Dendritic cell treated with granulocyte-macrophage colony-stimulating factor and Interleukin-4, amounts not matched to agents 40 ng/mL and 50 ng/mL, for 4 days (primary cell): ENCODE measurements at regions not wholly inside any gene's neighbourhood (a gene's known extent, or its start where the extent isn't known, plus 50 kb on each side); places are given as distances from the start of the nearest gene placed in this dataset.

Experiments used
- H3K27ac Mint-ChIP-seq: one replicate; pipeline ENCODE4 v1.8.0; 2022; ENCODE audit warnings: mild to moderate bottlenecking, mixed read lengths
- H3K27me3 Mint-ChIP-seq: one replicate; pipeline ENCODE4 v1.8.0; 2022; ENCODE audit warnings: mild to moderate bottlenecking, mixed read lengths
- H3K36me3 Mint-ChIP-seq: one replicate; pipeline ENCODE4 v1.8.0; 2022; ENCODE audit warnings: low read depth, mixed read lengths
- H3K4me1 Mint-ChIP-seq: one replicate; pipeline ENCODE4 v1.8.0; 2022; ENCODE audit warnings: low read depth, mixed read lengths
- H3K4me3 Mint-ChIP-seq: one replicate; pipeline ENCODE4 v1.8.0; 2022; ENCODE audit warnings: mild to moderate bottlenecking, moderate library complexity, mixed read lengths
- H3K9me3 Mint-ChIP-seq: one replicate; pipeline ENCODE4 v1.8.0; 2022; ENCODE audit warnings: mixed read lengths
- intact Hi-C: fragments of 100-400 bp; cut with micrococcal nuclease; formaldehyde crosslinking; loops from one replicate; pipeline ENCODE4 v1.15.0; 2022

DNA sequence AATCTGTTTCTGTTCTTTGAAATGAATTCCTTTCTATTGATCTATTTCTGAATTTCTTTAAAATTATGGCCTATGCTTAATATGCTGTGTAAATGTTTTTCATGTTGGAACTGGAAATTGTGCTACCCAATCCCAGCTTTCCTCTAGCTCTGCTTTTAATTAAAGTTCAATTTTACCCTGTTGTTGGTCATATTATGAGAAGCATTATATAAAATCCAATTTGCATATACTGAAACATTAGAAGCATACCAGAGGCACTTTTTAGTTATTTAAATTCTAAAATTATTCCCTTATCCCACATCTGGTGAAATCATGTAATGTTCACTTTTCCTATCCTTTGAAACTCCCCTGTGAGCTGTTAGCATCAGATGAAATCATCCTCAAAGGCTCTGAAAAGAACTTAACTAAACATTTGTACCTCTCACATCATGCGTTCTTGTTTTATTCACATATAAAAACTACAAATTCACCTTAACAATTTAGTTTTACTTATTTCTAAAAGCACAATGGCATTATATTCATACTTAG, 160.6 kb upstream of the COL21A1 start:
- intact Hi-C loops: no loop called here
- Mint-ChIP-seq H3K36me3 (no peaks in the 10 kb centered on the region), H3K4me3 (no peak overlapping the region), H3K4me1 (no peaks in the 10 kb centered on the region), H3K27me3 (no peaks in the 10 kb centered on the region), H3K9me3 (no peaks in the 10 kb centered on the region), H3K27ac (no peak overlapping the region)

DNA sequence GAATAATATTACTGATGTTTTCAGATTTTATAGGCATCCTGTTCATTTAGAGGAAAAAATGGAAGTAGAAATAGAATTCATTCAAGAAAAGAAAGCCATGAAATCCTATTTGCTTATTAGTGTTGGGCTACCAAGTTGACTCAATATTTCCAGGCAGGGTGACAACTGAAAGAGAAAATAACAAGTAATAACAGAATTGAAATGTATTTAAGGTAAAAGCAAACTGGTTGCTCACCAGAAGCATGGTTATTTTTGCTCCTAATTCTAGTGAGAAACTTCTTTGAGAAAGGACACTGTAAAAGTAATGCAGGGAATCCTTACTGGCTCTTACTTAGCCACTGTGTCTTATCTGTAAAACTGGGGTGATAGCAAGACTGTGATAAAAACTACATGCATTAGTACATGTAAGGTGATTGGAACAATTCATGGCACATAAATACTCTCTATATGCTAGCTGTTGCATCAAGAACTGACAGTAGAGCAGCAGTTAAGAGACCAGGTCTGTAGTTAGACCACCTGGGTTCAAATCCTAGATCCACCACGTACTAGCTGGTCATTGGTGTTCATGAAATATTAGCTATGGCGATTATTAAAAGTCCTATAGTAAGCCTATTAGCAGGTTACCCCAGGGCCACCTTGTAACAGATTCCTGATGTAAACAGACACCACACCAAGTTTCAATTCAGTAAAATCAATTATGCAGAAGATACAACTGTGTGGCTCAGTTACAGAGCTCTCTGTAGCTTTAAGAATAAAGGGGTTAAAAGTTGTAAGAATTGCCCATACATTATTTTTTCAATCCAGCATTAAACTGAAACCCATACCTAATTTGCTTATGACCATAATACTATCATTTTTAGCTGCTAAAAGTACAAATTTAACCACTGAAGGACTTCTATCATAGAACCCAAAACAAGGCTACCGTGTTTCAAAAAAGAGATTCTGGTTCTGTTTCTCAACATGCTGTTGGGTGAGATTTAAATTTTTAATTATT, 159.2 kb upstream of the COL21A1 start:
- intact Hi-C loops: no loop called here
- Mint-ChIP-seq H3K4me1 (no peaks in the 10 kb centered on the region), H3K9me3 (peaks cover 9% of the 10 kb centered on the region), H3K36me3 (no peaks in the 10 kb centered on the region), H3K4me3 (no peak overlapping the region), H3K27me3 (peaks cover 1% of the 10 kb centered on the region), H3K27ac (no peak overlapping the region)

DNA sequence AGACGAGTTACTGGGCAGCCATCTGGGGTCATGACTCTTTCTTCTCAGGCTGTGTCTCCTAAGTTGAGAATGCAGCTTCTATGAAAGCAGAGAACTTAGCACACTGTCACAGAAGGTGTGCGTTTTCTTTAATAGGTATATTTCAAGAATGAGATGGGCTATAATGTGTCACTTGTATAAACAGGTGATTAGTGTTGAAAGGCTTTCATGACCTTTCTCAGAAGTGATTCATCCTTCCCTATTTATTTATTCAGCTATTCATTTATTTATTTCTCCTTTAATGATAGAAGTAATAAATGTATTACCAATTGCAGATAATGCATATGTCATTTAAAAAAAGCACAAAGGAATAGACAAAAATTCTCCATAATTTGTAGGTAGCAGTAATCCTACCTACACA, 157.2 kb upstream of the COL21A1 start:
- H3K4me1 Mint-ChIP-seq: no peaks in the 10 kb centered on the region
- no peak overlapping the region for H3K27ac Mint-ChIP-seq
- no peaks in the 10 kb centered on the region for H3K36me3 Mint-ChIP-seq
- peaks cover 14% of the 10 kb centered on the region for H3K9me3 Mint-ChIP-seq
- H3K27me3 Mint-ChIP-seq: peaks cover 1% of the 10 kb centered on the region
- intact Hi-C loops: no loop called here
- no peak overlapping the region for H3K4me3 Mint-ChIP-seq

DNA sequence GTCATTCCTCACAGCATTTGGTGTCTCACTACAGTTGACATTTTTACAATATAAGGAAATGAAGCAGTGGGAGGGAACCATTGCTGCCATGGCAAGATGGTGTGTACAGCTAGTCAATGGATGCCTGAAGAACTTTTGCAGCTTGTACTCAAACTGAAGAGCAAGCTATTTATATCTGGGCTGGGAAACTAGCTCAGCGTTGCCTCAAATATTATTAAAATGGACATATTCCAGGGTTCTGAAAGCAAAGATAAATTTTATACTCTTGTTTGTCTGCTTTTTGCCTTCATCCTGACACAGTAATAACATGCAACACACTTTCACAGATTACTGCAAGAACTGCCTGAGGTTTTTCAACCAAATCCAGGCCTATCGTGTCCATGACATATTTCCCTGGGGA, 156.4 kb upstream of the COL21A1 start:
- intact Hi-C loops: no loop called here
- H3K9me3 Mint-ChIP-seq: peaks cover 14% of the 10 kb centered on the region
- H3K36me3 Mint-ChIP-seq: no peaks in the 10 kb centered on the region
- H3K4me3 Mint-ChIP-seq: no peak overlapping the region
- peaks cover 1% of the 10 kb centered on the region for H3K27me3 Mint-ChIP-seq
- H3K4me1 Mint-ChIP-seq: no peaks in the 10 kb centered on the region
- H3K27ac Mint-ChIP-seq: no peak overlapping the region

DNA sequence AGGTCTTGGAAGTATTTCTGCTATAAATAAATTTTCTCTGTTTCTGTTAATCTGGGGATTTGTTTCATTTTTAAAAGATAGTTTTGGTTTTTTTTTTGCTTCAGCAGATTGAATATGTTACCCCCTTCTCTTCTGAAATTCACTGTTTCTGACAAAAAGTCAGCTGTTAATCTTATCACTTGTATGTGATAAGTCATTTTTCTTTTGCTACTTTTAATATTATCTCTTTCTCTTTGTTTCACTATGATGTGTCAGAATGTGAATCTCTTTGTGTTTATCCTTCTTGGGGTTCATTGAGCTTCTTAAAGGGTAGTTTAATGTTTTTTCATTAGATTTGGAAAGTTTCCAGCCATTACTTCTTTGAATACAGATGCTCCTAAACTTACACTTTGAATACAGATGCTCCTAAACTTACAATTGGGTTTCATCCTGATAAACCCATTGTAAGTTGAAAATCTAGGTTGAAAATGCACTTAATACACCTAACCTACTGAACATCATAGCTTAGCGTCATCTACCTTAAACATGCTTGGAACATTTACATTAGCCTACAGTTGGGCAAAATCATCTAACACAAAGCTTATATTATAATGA, 154.2 kb upstream of the COL21A1 start:
- intact Hi-C loops: no loop called here
- H3K9me3 Mint-ChIP-seq: peaks cover 14% of the 10 kb centered on the region
- H3K4me1 Mint-ChIP-seq: no peaks in the 10 kb centered on the region
- H3K27ac Mint-ChIP-seq: no peak overlapping the region
- H3K36me3 Mint-ChIP-seq: no peaks in the 10 kb centered on the region
- H3K4me3 Mint-ChIP-seq: no peak overlapping the region
- peaks cover 1% of the 10 kb centered on the region for H3K27me3 Mint-ChIP-seq

DNA sequence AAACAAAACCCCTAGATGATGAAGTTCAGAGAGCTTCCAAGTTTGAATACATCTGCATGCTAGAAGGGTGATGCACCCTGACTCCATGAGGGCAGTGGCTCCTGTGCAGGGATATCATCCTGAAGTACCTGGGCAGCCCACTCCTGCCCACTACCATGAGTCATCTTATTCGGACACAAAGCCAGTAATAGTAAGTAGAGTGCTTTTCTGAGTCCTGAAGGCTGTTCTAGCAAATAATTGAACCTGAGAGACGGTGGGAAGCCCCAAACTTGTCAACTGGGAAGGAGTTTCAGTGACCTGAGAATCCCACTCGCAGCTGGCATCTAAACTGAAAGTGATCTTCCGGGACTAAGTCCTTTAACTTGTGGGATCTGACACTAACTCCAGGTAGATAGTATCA, 152.9 kb upstream of the COL21A1 start:
- Mint-ChIP-seq H3K27me3 (peaks cover 1% of the 10 kb centered on the region), H3K27ac (no peak overlapping the region), H3K4me3 (no peak overlapping the region), H3K4me1 (no peaks in the 10 kb centered on the region), H3K9me3 (peaks cover 14% of the 10 kb centered on the region), H3K36me3 (no peaks in the 10 kb centered on the region)
- intact Hi-C loops: no loop called here

DNA sequence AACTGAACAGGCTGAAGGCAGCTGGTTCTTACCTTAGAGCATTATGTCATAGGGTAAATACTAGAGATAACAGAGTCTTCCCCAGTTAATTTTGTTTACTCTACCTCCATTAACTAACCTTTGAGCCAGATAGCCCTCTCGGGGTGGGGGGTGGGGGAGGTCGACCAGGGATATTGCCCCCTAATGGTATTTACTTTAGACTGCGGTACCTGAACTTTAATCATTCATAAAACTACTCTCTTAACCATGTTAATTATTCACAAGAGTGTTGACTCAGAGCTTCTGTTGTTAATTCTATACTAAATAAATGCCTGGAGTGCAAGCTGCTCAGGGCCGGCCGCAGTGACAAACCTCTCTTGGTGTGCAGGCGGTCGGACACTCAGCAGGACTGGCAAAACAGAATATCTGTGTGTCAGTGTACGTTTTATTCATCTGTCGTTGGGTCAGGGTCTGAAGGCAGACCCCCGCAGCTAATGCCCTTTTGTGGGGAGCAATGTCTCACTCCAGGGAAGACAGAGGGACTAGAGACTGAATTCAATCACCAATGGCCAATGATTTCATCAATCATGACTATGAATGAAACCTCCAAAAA, 152.4 kb upstream of the COL21A1 start:
- Mint-ChIP-seq H3K36me3 (no peaks in the 10 kb centered on the region), H3K27me3 (peaks cover 1% of the 10 kb centered on the region), H3K27ac (no peak overlapping the region), H3K4me1 (no peaks in the 10 kb centered on the region), H3K9me3 (peaks cover 14% of the 10 kb centered on the region), H3K4me3 (no peak overlapping the region)
- intact Hi-C loops: no loop called here

DNA sequence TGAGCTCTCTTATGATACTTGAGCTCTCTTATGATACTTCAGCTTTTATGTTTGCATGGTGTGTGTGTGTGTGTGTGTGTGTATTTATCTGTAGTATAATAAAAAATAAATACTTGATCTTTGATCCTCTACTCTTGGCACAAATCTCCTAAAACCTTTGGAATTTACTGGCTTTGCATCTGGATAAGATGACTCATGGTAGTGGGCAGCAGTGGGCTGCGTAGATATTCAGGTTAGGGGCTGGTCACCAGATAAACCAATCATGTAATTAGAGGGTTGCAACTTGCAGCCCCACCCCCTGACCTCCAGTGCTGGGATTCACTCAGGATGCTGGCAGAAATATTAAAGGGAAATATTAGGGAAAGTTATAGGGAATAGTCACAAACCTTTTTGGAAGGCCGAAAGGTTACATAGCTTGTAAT, 151.9 kb upstream of the COL21A1 start:
- H3K27ac Mint-ChIP-seq: no peak overlapping the region
- intact Hi-C loops: no loop called here
- H3K4me3 Mint-ChIP-seq: no peak overlapping the region
- H3K9me3 Mint-ChIP-seq: peaks cover 14% of the 10 kb centered on the region
- no peaks in the 10 kb centered on the region for H3K36me3 Mint-ChIP-seq
- H3K4me1 Mint-ChIP-seq: no peaks in the 10 kb centered on the region
- H3K27me3 Mint-ChIP-seq: peaks cover 1% of the 10 kb centered on the region

DNA sequence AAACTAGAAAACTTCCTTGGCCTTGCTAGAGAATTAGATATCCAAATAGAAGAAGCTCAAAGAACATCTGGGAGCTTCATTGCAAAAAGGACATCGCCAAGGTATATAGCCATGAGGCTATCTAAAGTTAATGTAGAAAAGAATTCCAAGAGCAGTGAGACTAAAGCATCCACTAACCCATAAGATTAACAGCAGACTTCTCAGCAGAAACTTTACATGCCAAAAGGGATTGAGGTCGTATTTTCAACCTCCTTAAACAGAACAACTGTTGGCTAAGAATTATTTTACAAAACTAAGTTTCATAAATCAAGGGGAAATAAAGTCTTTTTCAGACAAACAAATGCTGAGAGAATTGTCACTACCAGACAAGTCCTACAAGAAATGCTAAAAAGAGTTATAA, 149.1 kb upstream of the COL21A1 start:
- no peaks in the 10 kb centered on the region for H3K4me1 Mint-ChIP-seq
- no peak overlapping the region for H3K4me3 Mint-ChIP-seq
- peaks cover 3% of the 10 kb centered on the region for H3K9me3 Mint-ChIP-seq
- no peak overlapping the region for H3K27ac Mint-ChIP-seq
- H3K36me3 Mint-ChIP-seq: no peaks in the 10 kb centered on the region
- H3K27me3 Mint-ChIP-seq: no peaks in the 10 kb centered on the region
- intact Hi-C loops: no loop called here

DNA sequence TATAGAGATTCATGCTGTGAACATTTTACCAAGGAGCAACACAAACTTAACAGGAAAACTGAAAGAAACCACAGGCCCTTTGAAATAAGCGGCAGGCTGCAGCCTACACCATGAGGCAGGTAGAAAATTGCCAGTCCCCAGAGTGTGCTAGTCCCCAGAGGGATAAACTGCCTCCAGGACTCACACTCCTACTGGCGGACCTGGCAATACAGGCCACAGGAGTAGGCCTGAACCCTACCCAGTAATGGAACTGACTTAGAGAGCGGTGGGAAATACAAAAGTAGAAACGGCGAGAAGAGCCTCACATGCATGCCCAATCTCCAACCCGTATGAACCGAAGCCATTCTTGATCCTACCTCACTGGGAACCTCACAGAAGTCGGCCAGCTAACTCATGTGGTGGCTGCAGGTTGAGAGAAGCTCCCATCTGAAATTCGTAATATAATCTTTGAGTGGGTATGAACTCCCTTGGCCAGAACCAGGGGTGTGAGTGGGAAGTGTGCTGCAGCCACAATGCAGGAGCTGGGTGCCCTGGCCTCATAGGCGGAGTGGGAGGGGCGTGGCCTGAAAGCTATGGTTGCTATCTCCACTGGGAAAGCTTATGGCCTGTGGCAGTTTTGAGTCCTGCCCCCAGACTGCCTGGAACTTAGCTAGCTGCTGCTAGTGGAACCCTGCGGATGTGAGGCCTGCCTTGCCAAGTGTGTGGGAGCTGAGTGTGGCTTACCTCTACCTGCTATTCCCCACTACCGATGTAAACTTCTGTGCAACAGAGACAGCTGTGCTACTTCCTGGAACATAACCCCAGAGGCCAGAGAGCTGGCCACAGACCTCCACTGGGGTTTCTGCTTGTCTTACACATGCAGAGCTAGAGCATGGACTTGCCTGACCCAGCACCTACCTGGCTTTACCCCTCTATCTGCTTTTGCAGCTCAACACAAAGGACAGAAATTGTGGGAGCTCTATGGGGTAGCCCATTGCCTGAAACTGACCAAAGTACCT, 146.5 kb upstream of the COL21A1 start:
- no peaks in the 10 kb centered on the region for H3K36me3 Mint-ChIP-seq
- H3K27me3 Mint-ChIP-seq: no peaks in the 10 kb centered on the region
- H3K4me1 Mint-ChIP-seq: no peaks in the 10 kb centered on the region
- no peaks in the 10 kb centered on the region for H3K9me3 Mint-ChIP-seq
- intact Hi-C loops: no loop called here
- no peak overlapping the region for H3K4me3 Mint-ChIP-seq
- no peak overlapping the region for H3K27ac Mint-ChIP-seq

DNA sequence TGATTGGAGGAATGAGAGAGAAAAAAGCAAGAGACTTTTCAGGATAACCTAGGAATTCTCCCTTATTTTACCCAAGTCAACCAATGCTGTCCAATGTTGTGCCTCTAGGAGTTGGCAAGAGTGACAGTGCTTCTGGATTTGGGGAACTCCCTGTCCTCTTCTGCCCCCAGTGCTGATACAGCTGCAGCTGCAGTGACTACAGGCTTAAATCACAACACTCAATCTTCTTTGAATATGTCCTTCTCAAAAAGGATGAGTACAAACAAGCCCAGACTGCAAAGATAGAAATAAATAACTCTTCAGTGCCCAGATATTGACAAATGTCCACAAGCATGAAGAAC, 141.0 kb upstream of the COL21A1 start:
- H3K27me3 Mint-ChIP-seq: peaks cover 7% of the 10 kb centered on the region
- H3K9me3 Mint-ChIP-seq: no peaks in the 10 kb centered on the region
- no peaks in the 10 kb centered on the region for H3K4me1 Mint-ChIP-seq
- intact Hi-C loops: no loop called here
- no peak overlapping the region for H3K27ac Mint-ChIP-seq
- no peaks in the 10 kb centered on the region for H3K36me3 Mint-ChIP-seq
- H3K4me3 Mint-ChIP-seq: no peak overlapping the region

DNA sequence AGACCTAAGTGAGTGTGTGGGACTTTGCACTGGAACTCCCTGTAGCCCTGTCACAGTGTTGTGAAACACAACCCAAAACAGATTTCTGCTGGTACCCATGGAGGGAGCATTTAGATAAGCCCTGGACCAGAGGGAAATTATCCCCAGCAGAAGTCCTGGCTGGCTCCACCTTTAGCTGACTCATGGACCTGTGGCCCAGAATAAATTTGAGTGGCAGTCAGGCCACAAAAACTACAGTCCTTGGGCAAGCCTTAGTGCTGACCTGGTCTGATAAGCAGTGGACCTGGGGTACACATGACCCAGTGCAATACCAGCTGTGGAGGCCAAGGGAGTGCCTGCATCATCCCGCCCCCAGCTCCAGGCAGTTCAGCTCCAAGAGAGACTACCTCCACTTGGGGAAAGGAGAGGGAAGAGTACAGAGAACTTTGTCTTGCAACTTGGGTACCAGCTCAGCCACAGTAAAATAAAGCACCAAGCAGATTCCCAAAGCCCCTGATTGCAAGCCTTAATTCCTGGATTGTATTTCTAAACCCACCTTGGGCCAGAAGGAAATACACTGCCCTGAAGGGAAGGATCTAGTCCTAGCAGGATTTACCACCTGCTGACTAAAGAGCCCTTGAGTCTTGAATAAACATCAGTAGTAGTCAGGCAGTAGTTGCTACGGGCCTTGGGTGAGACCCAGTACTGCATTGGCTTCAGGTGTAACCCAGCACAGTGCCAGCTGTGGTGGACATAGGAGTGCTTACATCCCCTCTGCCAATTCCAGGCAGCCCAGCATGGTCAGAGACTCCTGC, 140.4 kb upstream of the COL21A1 start:
- Mint-ChIP-seq H3K4me3 (no peak overlapping the region), H3K27me3 (peaks cover 7% of the 10 kb centered on the region), H3K9me3 (no peaks in the 10 kb centered on the region), H3K36me3 (no peaks in the 10 kb centered on the region), H3K4me1 (no peaks in the 10 kb centered on the region), H3K27ac (no peak overlapping the region)
- intact Hi-C loops: no loop called here

DNA sequence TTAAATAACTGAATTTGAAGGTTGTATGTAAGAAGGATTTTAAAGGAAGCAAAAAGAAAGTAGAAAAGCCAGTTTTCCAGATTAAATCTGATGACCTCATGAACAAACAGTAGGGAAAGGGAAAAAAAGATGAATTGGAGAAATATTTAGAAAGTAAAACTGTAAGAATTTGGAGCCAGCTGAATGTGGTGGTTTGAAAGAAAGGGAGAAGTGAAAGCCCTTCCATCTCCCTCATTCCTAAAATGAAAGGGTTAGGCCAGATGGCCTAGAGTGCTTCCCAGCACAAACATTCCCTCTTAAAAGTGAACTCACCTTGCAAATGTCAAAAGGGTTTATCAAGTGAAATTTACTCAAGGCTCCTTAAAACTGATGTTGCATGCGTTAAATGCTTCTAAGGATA, 139.3 kb upstream of the COL21A1 start:
- Mint-ChIP-seq H3K36me3 (no peaks in the 10 kb centered on the region), H3K4me1 (no peaks in the 10 kb centered on the region), H3K4me3 (no peak overlapping the region), H3K27me3 (peaks cover 7% of the 10 kb centered on the region), H3K9me3 (no peaks in the 10 kb centered on the region), H3K27ac (no peak overlapping the region)
- intact Hi-C loops: no loop called here
